HEK293T (cell line): ENCODE measurements at regions not wholly inside any gene's neighbourhood (a gene's known extent, or its start where the extent isn't known, plus 50 kb on each side); places are given as distances from the start of the nearest gene placed in this dataset.

ENCODE experiments used
- BHLHE40 ChIP-seq: fragments of 450-650 bp; IDR thresholded peaks from 2 replicates; pipeline ENCODE4 v1.6.1; 2016; ENCODE audit warnings: mild to moderate bottlenecking, moderate library complexity, borderline replicate concordance
- SP1 ChIP-seq: fragments of 450-650 bp; IDR thresholded peaks from 2 replicates; pipeline ENCODE4 v1.6.1; 2017
- SUZ12 ChIP-seq: fragments of 450-650 bp; IDR thresholded peaks from 2 replicates; pipeline ENCODE4 v1.6.1; 2016; ENCODE audit warnings: mild to moderate bottlenecking
- TF ChIP-seq, protein P1 (sequence below): fragments of 450-650 bp; IDR thresholded peaks from 2 replicates; pipeline ENCODE4 v1.6.1; 2016

DNA sequence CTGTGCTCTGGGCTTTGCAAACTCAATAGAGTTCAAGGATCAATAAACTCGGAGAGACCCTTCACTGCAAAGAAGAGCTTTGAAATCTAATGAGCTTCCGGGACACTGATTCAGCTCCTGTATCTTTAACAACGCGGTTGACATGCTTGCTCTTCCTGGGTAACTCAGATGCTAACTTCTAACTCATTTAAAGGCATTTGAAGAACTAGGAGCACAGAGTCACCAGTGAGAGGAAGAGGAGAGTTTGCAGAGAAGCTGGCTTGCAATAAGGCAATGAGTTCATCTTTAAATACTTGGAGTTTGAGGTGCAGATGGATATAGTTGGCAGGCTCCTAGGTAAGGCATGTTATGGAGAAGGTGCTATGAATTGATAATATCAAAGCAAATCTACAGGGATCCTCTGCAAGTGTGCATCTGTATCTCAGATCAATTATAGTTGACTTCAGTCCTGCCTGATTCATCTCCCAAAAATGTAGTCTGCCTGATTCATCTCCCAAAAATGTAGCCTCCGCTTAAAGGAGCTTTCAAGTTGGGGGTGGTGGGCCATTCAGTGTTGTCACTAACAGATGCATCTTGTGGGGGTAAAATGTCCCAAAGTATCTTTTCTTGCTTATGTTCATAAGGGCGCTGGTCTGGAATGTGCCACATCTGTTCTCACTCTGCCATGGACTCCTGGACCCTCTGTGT, 182.5 kb upstream of the PRSS58 start:
- TF ChIP-seq BHLHE40 (no peak), SP1 (no peak), SUZ12 (no peak)
- TF ChIP-seq, protein P1, sequence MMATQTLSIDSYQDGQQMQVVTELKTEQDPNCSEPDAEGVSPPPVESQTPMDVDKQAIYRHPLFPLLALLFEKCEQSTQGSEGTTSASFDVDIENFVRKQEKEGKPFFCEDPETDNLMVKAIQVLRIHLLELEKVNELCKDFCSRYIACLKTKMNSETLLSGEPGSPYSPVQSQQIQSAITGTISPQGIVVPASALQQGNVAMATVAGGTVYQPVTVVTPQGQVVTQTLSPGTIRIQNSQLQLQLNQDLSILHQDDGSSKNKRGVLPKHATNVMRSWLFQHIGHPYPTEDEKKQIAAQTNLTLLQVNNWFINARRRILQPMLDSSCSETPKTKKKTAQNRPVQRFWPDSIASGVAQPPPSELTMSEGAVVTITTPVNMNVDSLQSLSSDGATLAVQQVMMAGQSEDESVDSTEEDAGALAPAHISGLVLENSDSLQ = no peak
